GM21576 (cell line): ENCODE measurements at regions not wholly inside any gene's neighbourhood (a gene's known extent, or its start where the extent isn't known, plus 50 kb on each side); places are given as distances from the start of the nearest gene placed in this dataset.

ENCODE experiments used
- ATAC-seq: cut with Tn5 transposase; IDR thresholded peaks from one replicate; pipeline ENCODE4 v1.9.1; 2021; ENCODE audit warnings: mild to moderate bottlenecking, moderate library complexity; ENCODE audit not compliant: unreplicated experiment

GRCh38 chr4:151994429-151994828 is 233.6 kb upstream of the GATB start:
- ATAC-seq: no peak

- no peak for ATAC-seq
These were observed 232.7 kb upstream of the GATB start for GRCh38 chr4:151993521-151993920.

- ATAC-seq: no peak
These were observed 231.7 kb upstream of the GATB start for GRCh38 chr4:151992332-151993154.

GRCh38 chr4:151991884-151992167 is 231.0 kb upstream of the GATB start:
- no peak for ATAC-seq

GRCh38 chr4:151991001-151991883 is 230.4 kb upstream of the GATB start:
- ATAC-seq: no peak

- no peak for ATAC-seq
These were observed 229.4 kb upstream of the GATB start for GRCh38 chr4:151990201-151990600.

- ATAC-seq: no peak
These were observed 227.8 kb upstream of the GATB start for GRCh38 chr4:151988591-151988990.

GRCh38 chr4:151987606-151988005 is 226.8 kb upstream of the GATB start:
- no peak for ATAC-seq

- no peak for ATAC-seq
These were observed 223.0 kb upstream of the GATB start for GRCh38 chr4:151983854-151984253.

GRCh38 chr4:151979819-151980218 is 219.0 kb upstream of the GATB start:
- no peak for ATAC-seq

- ATAC-seq: no peak
These were observed 207.8 kb upstream of the GATB start for GRCh38 chr4:151968643-151969042.

- ATAC-seq: no peak
These were observed 206.3 kb upstream of the GATB start for GRCh38 chr4:151967074-151967473.

GRCh38 chr4:151962138-151962823 is 201.5 kb upstream of the GATB start:
- ATAC-seq: no peak

GRCh38 chr4:151961456-151961855 is 200.6 kb upstream of the GATB start:
- no peak for ATAC-seq

- ATAC-seq: no peak
These were observed 199.8 kb upstream of the GATB start for GRCh38 chr4:151960449-151961230.

GRCh38 chr4:151957153-151957552 is 196.3 kb upstream of the GATB start:
- ATAC-seq: no peak

- ATAC-seq: no peak
These were observed 195.0 kb upstream of the GATB start for GRCh38 chr4:151955721-151956380.

- ATAC-seq: no peak
These were observed 193.1 kb upstream of the GATB start for GRCh38 chr4:151953795-151954372.

GRCh38 chr4:151953312-151953711 is 192.5 kb upstream of the GATB start:
- ATAC-seq: no peak

GRCh38 chr4:151952711-151953254 is 192.0 kb upstream of the GATB start:
- no peak for ATAC-seq
